Fibroblast of lung (primary cell): ENCODE measurements at regions not wholly inside any gene's neighbourhood (a gene's known extent, or its start where the extent isn't known, plus 50 kb on each side); places are given as distances from the start of the nearest gene placed in this dataset.

Experiments used
- DNase-seq, 2 donors: peaks; one replicate each; pipeline versions ENCODE4 v3.0.0 to v3.0.0-alpha.2; 2010; ENCODE audit warnings: low read depth in 2 of 2
- H2AFZ ChIP-seq: 2 replicates; pipeline ENCODE4 v1.5.1; 2012; ENCODE audit warnings: low read length, control low read depth, inconsistent platforms
- H3K27ac ChIP-seq: 2 replicates; pipeline ENCODE4 v1.5.1; 2011; ENCODE audit warnings: low read length, control low read depth; ENCODE audit not compliant: insufficient read depth
- H3K27me3 ChIP-seq: 2 replicates; pipeline ENCODE4 v1.5.1; 2011; ENCODE audit warnings: mild to moderate bottlenecking, low read length; ENCODE audit not compliant: control insufficient read depth, insufficient read depth
- H3K36me3 ChIP-seq: 2 replicates; pipeline ENCODE4 v1.5.1; 2011; ENCODE audit warnings: low read length; ENCODE audit not compliant: control insufficient read depth, insufficient read depth
- H3K4me1 ChIP-seq: 2 replicates; pipeline ENCODE4 v1.5.1; 2011; ENCODE audit warnings: low read length; ENCODE audit not compliant: control insufficient read depth, insufficient read depth; ENCODE audit errors: extremely low read depth
- H3K4me2 ChIP-seq: 2 replicates; pipeline ENCODE4 v1.5.1; 2011; ENCODE audit warnings: low read length, control low read depth; ENCODE audit not compliant: insufficient read depth; ENCODE audit errors: extremely low read depth
- H3K4me3 ChIP-seq, 4 experiments: fragments of 200-600 bp in 1 of 4; sonication (generic) in 1 of 4; replicated peaks in 1 of 4; 2 replicates each; pipeline ENCODE4 v1.5.1; 2011 to 2016; ENCODE audit warnings: low read length in 4 of 4, low read depth in 3 of 4, mild to moderate bottlenecking in 3 of 4, control low read depth in 2 of 4, inconsistent platforms in 1 of 4, mixed read lengths in 1 of 4; ENCODE audit not compliant: insufficient read depth in 1 of 4; ENCODE audit errors: control extremely low read depth in 1 of 4
- H3K79me2 ChIP-seq: 2 replicates; pipeline ENCODE4 v1.5.1; 2012; ENCODE audit warnings: mild to moderate bottlenecking, low read length, inconsistent platforms; ENCODE audit not compliant: control insufficient read depth, insufficient read depth
- H3K9ac ChIP-seq: 2 replicates; pipeline ENCODE4 v1.5.1; 2011; ENCODE audit warnings: mild to moderate bottlenecking, low read length, control low read depth; ENCODE audit not compliant: insufficient read depth
- H3K9me3 ChIP-seq: 2 replicates; pipeline ENCODE4 v1.5.1; 2012; ENCODE audit warnings: low read depth, low read length; ENCODE audit not compliant: control insufficient read depth, insufficient read depth
- H4K20me1 ChIP-seq: 2 replicates; pipeline ENCODE4 v1.5.1; 2011; ENCODE audit warnings: low read length; ENCODE audit not compliant: control insufficient read depth, insufficient read depth; ENCODE audit errors: extremely low read depth
- EZH2 ChIP-seq: IDR thresholded peaks from 2 replicates; pipeline ENCODE4 v1.5.1; 2012; ENCODE audit warnings: low read length, control low read depth, mild to moderate bottlenecking; ENCODE audit errors: missing control alignments
- TF ChIP-seq, protein P1 (sequence below), 2 donors: IDR thresholded peaks in 1 of 2; conservative IDR thresholded peaks in 1 of 2; 1 replicate in 1 of 2; 2 replicates in 1 of 2; pipeline ENCODE4 v1.5.1; 2011 to 2012; ENCODE audit warnings: low read length in 2 of 2, control low read depth in 1 of 2, inconsistent platforms in 1 of 2, low read depth in 1 of 2, mild to moderate bottlenecking in 1 of 2

DNA sequence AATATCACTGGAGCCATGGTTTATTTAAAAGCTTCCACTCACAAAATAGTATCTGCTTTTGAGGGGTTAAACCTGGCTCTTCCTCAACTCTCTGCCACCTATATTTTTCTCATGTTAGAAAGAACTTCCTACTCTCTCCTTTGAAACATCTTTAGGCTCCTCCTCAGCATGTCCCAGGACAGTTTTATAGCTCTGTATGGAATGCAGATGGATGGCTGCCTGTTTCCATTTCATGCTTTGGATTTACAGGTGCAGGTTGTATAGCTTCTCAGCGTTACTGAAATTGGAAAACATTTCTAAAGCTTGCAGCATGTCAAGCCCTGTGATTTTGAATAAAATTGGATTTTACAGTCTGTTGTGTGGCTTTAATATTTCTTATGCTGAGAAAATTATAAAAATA is 314.0 kb downstream of the NDFIP2 start:
- no peak overlapping the region for H3K9ac ChIP-seq
- H4K20me1 ChIP-seq, result no peaks in the 10 kb centered on the region
- DNase-seq, result no peak
- no peaks in the 10 kb centered on the region for H3K36me3 ChIP-seq
- H3K4me1 ChIP-seq, result no peaks in the 10 kb centered on the region
- no peak for TF ChIP-seq EZH2
- TF ChIP-seq, protein P1, sequence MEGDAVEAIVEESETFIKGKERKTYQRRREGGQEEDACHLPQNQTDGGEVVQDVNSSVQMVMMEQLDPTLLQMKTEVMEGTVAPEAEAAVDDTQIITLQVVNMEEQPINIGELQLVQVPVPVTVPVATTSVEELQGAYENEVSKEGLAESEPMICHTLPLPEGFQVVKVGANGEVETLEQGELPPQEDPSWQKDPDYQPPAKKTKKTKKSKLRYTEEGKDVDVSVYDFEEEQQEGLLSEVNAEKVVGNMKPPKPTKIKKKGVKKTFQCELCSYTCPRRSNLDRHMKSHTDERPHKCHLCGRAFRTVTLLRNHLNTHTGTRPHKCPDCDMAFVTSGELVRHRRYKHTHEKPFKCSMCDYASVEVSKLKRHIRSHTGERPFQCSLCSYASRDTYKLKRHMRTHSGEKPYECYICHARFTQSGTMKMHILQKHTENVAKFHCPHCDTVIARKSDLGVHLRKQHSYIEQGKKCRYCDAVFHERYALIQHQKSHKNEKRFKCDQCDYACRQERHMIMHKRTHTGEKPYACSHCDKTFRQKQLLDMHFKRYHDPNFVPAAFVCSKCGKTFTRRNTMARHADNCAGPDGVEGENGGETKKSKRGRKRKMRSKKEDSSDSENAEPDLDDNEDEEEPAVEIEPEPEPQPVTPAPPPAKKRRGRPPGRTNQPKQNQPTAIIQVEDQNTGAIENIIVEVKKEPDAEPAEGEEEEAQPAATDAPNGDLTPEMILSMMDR (conservative IDR thresholded peaks at IDR 0.05 in 1 of 2, IDR thresholded peaks at IDR 0.05 in 1 of 2; ENCODE audit: low read depth in 1 of 2, low read length in 2 of 2), result no peak
- H3K79me2 ChIP-seq, result no peaks in the 10 kb centered on the region
- H3K4me2 ChIP-seq, result no peak overlapping the region
- no peak overlapping the region for H3K4me3 ChIP-seq
- H2AFZ ChIP-seq, result no peak overlapping the region
- H3K27me3 ChIP-seq, result no peaks in the 10 kb centered on the region
- no peak overlapping the region for H3K27ac ChIP-seq
- H3K9me3 ChIP-seq, result no peaks in the 10 kb centered on the region

DNA sequence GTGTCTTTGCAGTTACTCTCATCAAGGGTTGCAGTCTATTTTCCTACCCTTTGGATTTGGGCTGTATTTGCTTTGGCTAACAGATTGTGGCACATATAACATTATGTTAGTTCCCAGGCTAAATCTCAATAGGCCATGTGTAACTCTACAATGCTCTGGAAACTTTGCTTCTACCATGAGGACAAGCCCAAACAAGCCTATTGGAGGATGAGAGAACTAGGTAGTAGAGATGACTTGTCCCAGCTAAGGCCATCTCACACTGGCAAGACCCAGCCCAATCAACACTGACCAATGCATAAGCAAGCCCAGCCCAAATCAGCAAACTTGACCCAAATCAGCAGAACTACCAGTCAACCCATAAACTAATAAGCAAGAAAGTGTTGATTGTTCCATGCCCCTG is 311.8 kb downstream of the NDFIP2 start:
- no peak for DNase-seq
- H4K20me1 ChIP-seq, result no peaks in the 10 kb centered on the region
- no peak overlapping the region for H2AFZ ChIP-seq
- no peak overlapping the region for H3K4me3 ChIP-seq
- TF ChIP-seq, protein P1 (conservative IDR thresholded peaks at IDR 0.05 in 1 of 2, IDR thresholded peaks at IDR 0.05 in 1 of 2; ENCODE audit: low read depth in 1 of 2, low read length in 2 of 2), result no peak
- TF ChIP-seq EZH2, result no peak
- no peaks in the 10 kb centered on the region for H3K9me3 ChIP-seq
- no peaks in the 10 kb centered on the region for H3K27me3 ChIP-seq
- H3K36me3 ChIP-seq, result no peaks in the 10 kb centered on the region
- no peak overlapping the region for H3K9ac ChIP-seq
- no peak overlapping the region for H3K4me2 ChIP-seq
- no peaks in the 10 kb centered on the region for H3K4me1 ChIP-seq
- no peaks in the 10 kb centered on the region for H3K79me2 ChIP-seq
- no peak overlapping the region for H3K27ac ChIP-seq

DNA sequence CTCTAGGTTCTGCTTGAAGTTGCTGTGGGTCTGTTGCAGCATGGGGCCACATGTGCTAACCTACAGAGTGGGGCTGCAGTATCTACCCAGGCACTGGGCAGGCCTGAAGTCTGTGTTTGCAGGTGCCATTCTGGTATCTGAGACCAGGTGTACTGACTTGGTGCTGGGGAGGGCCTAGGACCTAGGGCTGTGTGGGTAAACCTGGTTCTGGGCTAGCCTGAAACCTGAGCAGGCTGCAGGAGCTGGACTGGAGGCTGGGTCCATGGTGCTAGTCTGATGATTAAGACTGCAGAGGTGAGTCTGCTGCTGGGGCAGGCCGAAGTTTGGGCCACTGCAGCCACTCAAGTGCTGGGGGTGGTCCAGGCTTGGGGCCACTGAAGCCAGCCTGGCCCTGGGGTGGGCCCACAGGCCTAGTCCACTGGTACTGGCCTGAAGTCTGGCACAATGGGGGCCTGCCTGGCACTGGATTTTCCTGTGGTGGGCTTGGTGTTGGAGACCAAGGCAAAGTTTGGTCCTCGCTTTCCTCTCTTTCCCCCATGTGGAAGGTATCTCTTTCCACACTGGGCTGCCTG is 310.6 kb downstream of the NDFIP2 start:
- Histone ChIP-seq H4K20me1 (no peaks in the 10 kb centered on the region), H2AFZ (no peak overlapping the region), H3K4me2 (no peak overlapping the region), H3K4me3 (no peak overlapping the region), H3K36me3 (no peaks in the 10 kb centered on the region), H3K9ac (no peak overlapping the region), H3K4me1 (no peaks in the 10 kb centered on the region), H3K27ac (no peak overlapping the region), H3K27me3 (no peaks in the 10 kb centered on the region), H3K79me2 (no peaks in the 10 kb centered on the region), H3K9me3 (no peaks in the 10 kb centered on the region)
- no peak for DNase-seq
- TF ChIP-seq EZH2, result no peak
- TF ChIP-seq, protein P1 (conservative IDR thresholded peaks at IDR 0.05 in 1 of 2, IDR thresholded peaks at IDR 0.05 in 1 of 2; ENCODE audit: low read depth in 1 of 2, low read length in 2 of 2), result no peak
